H9 (cell line): ENCODE measurements at regions not wholly inside any gene's neighbourhood (a gene's known extent, or its start where the extent isn't known, plus 50 kb on each side); places are given as distances from the start of the nearest gene placed in this dataset.

Experiments
- DNase-seq: peaks from one replicate; pipeline ENCODE4 v3.0.0-alpha.2; 2017
- H2AFZ ChIP-seq: one replicate; pipeline ENCODE4 v1.6.1; 2013; ENCODE audit warnings: mild to moderate bottlenecking, low read length, control low read depth, moderate library complexity
- H2AK5ac ChIP-seq: 2 replicates; pipeline ENCODE4 v1.6.1; 2013; ENCODE audit warnings: low read length, control low read depth, mixed read lengths; ENCODE audit not compliant: insufficient read length
- H2BK120ac ChIP-seq: one replicate; pipeline ENCODE4 v1.6.1; 2013; ENCODE audit warnings: low read depth, mild to moderate bottlenecking, low read length, control low read depth, inconsistent platforms; ENCODE audit not compliant: poor library complexity, severe bottlenecking
- H2BK12ac ChIP-seq: 2 replicates; pipeline ENCODE4 v1.6.1; 2013; ENCODE audit warnings: low read length, control low read depth, mixed read lengths, low read depth; ENCODE audit not compliant: insufficient read length
- H2BK15ac ChIP-seq: 2 replicates; pipeline ENCODE4 v1.6.1; 2013; ENCODE audit warnings: low read depth, low read length, control low read depth
- H2BK20ac ChIP-seq: one replicate; pipeline ENCODE4 v1.6.1; 2013; ENCODE audit warnings: low read depth, mild to moderate bottlenecking, low read length, control low read depth, inconsistent platforms; ENCODE audit not compliant: poor library complexity, severe bottlenecking
- H2BK5ac ChIP-seq: 2 replicates; pipeline ENCODE4 v1.6.1; 2013; ENCODE audit warnings: low read length, control low read depth, mixed read lengths; ENCODE audit not compliant: insufficient read length
- H3K14ac ChIP-seq: 2 replicates; pipeline ENCODE4 v1.6.1; 2013; ENCODE audit warnings: low read length, control low read depth; ENCODE audit not compliant: insufficient read depth
- H3K18ac ChIP-seq: 2 replicates; pipeline ENCODE4 v1.6.1; 2013; ENCODE audit warnings: low read depth, mild to moderate bottlenecking, mixed read lengths, low read length, control low read depth; ENCODE audit not compliant: insufficient read length
- H3K23ac ChIP-seq: 2 replicates; pipeline ENCODE4 v1.6.1; 2013; ENCODE audit warnings: low read length, control low read depth, mixed read lengths, low read depth; ENCODE audit not compliant: insufficient read length
- H3K23me2 ChIP-seq: 2 replicates; pipeline ENCODE4 v1.6.1; 2013; ENCODE audit warnings: low read depth, mild to moderate bottlenecking, mixed read lengths, low read length, control low read depth; ENCODE audit not compliant: insufficient read length, poor library complexity, severe bottlenecking
- H3K27ac ChIP-seq: 2 replicates; pipeline ENCODE4 v1.5.1; 2013; ENCODE audit warnings: low read length, control low read depth, mixed read lengths, low read depth; ENCODE audit not compliant: insufficient read length
- H3K27me3 ChIP-seq: 2 replicates; pipeline ENCODE4 v1.6.1; 2013; ENCODE audit warnings: low read length, control low read depth, inconsistent platforms; ENCODE audit not compliant: insufficient read depth
- H3K4ac ChIP-seq: 2 replicates; pipeline ENCODE4 v1.6.1; 2013; ENCODE audit warnings: low read depth, mild to moderate bottlenecking, control low read depth, inconsistent platforms, low read length, moderate library complexity
- H3K4me1 ChIP-seq: 2 replicates; pipeline ENCODE4 v1.6.1; 2013; ENCODE audit warnings: low read length, control low read depth, inconsistent platforms; ENCODE audit not compliant: insufficient read depth
- H3K4me2 ChIP-seq: 2 replicates; pipeline ENCODE4 v1.6.1; 2013; ENCODE audit warnings: low read length, control low read depth, mixed read lengths; ENCODE audit not compliant: insufficient read length, insufficient read depth
- H3K56ac ChIP-seq: 2 replicates; pipeline ENCODE4 v1.6.1; 2013; ENCODE audit warnings: low read depth, mild to moderate bottlenecking, mixed read lengths, low read length, control low read depth; ENCODE audit not compliant: insufficient read length
- H3K79me1 ChIP-seq: 2 replicates; pipeline ENCODE4 v1.6.1; 2013; ENCODE audit warnings: low read depth, mild to moderate bottlenecking, moderate library complexity, low read length, control low read depth, inconsistent platforms; ENCODE audit not compliant: insufficient read depth, poor library complexity, severe bottlenecking
- H3K79me2 ChIP-seq: 2 replicates; pipeline ENCODE4 v1.6.1; 2013; ENCODE audit warnings: low read length, control low read depth, inconsistent platforms; ENCODE audit not compliant: insufficient read depth
- H3K9ac ChIP-seq: 2 replicates; pipeline ENCODE4 v1.6.1; 2013; ENCODE audit warnings: low read length, control low read depth, mixed read lengths; ENCODE audit not compliant: insufficient read length; ENCODE audit errors: extremely low read depth
- H3K9me3 ChIP-seq: one replicate; pipeline ENCODE4 v1.6.1; 2013; ENCODE audit warnings: low read depth, low read length, inconsistent platforms; ENCODE audit not compliant: control insufficient read depth
- H3T11ph ChIP-seq: one replicate; pipeline ENCODE4 v1.6.1; 2013; ENCODE audit warnings: mild to moderate bottlenecking, low read length, control low read depth, inconsistent platforms
- H4K20me1 ChIP-seq: one replicate; pipeline ENCODE4 v1.6.1; 2013; ENCODE audit not compliant: control insufficient read depth, insufficient read length, insufficient read depth
- H4K5ac ChIP-seq: 2 replicates; pipeline ENCODE4 v1.6.1; 2013; ENCODE audit warnings: low read depth, mild to moderate bottlenecking, mixed read lengths, low read length, control low read depth; ENCODE audit not compliant: insufficient read length
- H4K8ac ChIP-seq: replicated peaks from 2 replicates; pipeline ENCODE4 v1.6.1; 2013; ENCODE audit warnings: low read length, control low read depth, mixed read lengths, low read depth; ENCODE audit not compliant: insufficient read length
- H4K91ac ChIP-seq: 2 replicates; pipeline ENCODE4 v1.6.1; 2013; ENCODE audit warnings: low read depth, mild to moderate bottlenecking, moderate library complexity, mixed read lengths, low read length, control low read depth; ENCODE audit not compliant: insufficient read length
- H3K27ac Mint-ChIP-seq, 3 experiments: 2 replicates in 2 of 3; 3 replicates in 1 of 3; pipeline ENCODE4 v1.8.0; 2020 to 2021; ENCODE audit warnings: mixed read lengths in 3 of 3, mild to moderate bottlenecking in 1 of 3, moderate library complexity in 1 of 3
- H3K27me3 Mint-ChIP-seq: 2 replicates; pipeline ENCODE4 v1.8.0; 2021; ENCODE audit warnings: low read depth, mild to moderate bottlenecking, moderate library complexity, mixed read lengths
- H3K36me3 Mint-ChIP-seq, 3 experiments: 2 replicates in 2 of 3; 3 replicates in 1 of 3; pipeline ENCODE4 v1.8.0; 2020 to 2021; ENCODE audit warnings: low read depth in 3 of 3, mixed read lengths in 3 of 3; ENCODE audit not compliant: insufficient read depth in 1 of 3
- H3K4me1 Mint-ChIP-seq, 2 experiments: 2 replicates each; pipeline ENCODE4 v1.8.0; 2020; ENCODE audit warnings: mixed read lengths in 2 of 2
- H3K4me3 Mint-ChIP-seq, 2 experiments: 2 replicates in 1 of 2; 3 replicates in 1 of 2; pipeline ENCODE4 v1.8.0; 2020 to 2021; ENCODE audit warnings: mild to moderate bottlenecking in 2 of 2, mixed read lengths in 2 of 2, moderate library complexity in 1 of 2
- H3K9me3 Mint-ChIP-seq, 2 experiments: 2 replicates in 1 of 2; 3 replicates in 1 of 2; pipeline ENCODE4 v1.8.0; 2020; ENCODE audit warnings: mild to moderate bottlenecking in 2 of 2, mixed read lengths in 2 of 2, moderate library complexity in 1 of 2
- WGBS: extraction: QIAGEN DNeasy Blood & Tissue Kit; methylation state at CpG from one replicate; pipeline ENCODE4 v1.1.7; 2013; ENCODE audit warnings: missing lambda C conversion rate, low lambda C conversion rate, mixed read lengths; ENCODE audit not compliant: insufficient read length; ENCODE audit errors: extremely low coverage; 5-methylcytosine and 5-hydroxymethylcytosine counted together
- TF ChIP-seq, protein P1 (sequence below): fragments of 200-600 bp; sonication (generic); conservative IDR thresholded peaks from 3 replicates; pipeline ENCODE4 v1.8.0; 2021; ENCODE audit warnings: antibody characterized with exemption, mild to moderate bottlenecking

DNA sequence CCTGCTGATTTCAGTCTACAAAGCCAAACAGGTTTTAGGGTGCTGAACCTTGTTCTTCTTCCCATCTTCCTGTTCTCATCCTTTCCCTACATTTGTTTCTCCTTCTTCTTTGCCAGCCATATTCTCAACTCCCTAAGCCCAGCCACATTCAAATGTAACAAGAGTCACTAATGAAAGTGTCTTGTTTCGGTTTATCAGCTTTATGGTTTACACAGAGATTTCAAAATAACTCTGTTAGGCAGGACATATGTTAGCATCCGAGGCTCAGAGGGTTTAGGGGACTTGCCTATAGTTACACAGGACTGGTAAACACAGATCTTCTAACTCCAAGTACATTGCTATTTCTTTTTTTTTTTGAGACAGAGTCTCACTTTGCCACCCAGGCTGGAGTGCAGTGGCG lies 61.3 kb downstream of the NDUFS5 start:
- Histone ChIP-seq H3K9ac (no peak overlapping the region), H2BK120ac (no peak overlapping the region), H2BK15ac (no peak overlapping the region), H3K79me2 (no peaks in the 10 kb centered on the region), H3K23ac (no peak overlapping the region), H3K27ac (no peak overlapping the region), H3K23me2 (no peaks in the 10 kb centered on the region), H3K4me1 (no peaks in the 10 kb centered on the region), H3K4ac (no peak overlapping the region), H2AK5ac (no peak overlapping the region), H4K8ac (no peak overlapping the region), H2AFZ (no peak overlapping the region), H3K27me3 (peaks cover 2% of the 10 kb centered on the region), H2BK12ac (no peak overlapping the region), H3K9me3 (no peaks in the 10 kb centered on the region), H3K79me1 (no peaks in the 10 kb centered on the region), H4K20me1 (no peaks in the 10 kb centered on the region), H3K56ac (no peak overlapping the region), H3K18ac (no peak overlapping the region), H4K5ac (no peak overlapping the region), H3K14ac (no peak overlapping the region), H2BK20ac (no peak overlapping the region), H3T11ph (no peak overlapping the region), H3K4me2 (no peak overlapping the region), H2BK5ac (no peak overlapping the region), H4K91ac (no peak overlapping the region)
- Mint-ChIP-seq H3K4me1 (peaks cover 20 to 21% of the 10 kb centered on the region in 2 experiments), H3K9me3 (no peaks in the 10 kb centered on the region), H3K27me3 (peaks cover 32% of the 10 kb centered on the region), H3K4me3 (no peak overlapping the region), H3K36me3 (peaks cover 0 to 6% (median 0%) of the 10 kb centered on the region in 3 experiments; a peak in 2 of 7 replicates), H3K27ac (no peak overlapping the region; a peak in 1 of 7 replicates)
- WGBS, result no CpG with 5 or more reads among the region's 3 CpGs
- no peak for DNase-seq
- TF ChIP-seq, protein P1, sequence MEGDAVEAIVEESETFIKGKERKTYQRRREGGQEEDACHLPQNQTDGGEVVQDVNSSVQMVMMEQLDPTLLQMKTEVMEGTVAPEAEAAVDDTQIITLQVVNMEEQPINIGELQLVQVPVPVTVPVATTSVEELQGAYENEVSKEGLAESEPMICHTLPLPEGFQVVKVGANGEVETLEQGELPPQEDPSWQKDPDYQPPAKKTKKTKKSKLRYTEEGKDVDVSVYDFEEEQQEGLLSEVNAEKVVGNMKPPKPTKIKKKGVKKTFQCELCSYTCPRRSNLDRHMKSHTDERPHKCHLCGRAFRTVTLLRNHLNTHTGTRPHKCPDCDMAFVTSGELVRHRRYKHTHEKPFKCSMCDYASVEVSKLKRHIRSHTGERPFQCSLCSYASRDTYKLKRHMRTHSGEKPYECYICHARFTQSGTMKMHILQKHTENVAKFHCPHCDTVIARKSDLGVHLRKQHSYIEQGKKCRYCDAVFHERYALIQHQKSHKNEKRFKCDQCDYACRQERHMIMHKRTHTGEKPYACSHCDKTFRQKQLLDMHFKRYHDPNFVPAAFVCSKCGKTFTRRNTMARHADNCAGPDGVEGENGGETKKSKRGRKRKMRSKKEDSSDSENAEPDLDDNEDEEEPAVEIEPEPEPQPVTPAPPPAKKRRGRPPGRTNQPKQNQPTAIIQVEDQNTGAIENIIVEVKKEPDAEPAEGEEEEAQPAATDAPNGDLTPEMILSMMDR, result no peak
